ENCODE measurements at regions not wholly inside any gene's neighbourhood (a gene's known extent, or its start where the extent isn't known, plus 50 kb on each side); places are given as distances from the start of the nearest gene placed in this dataset.

GRCh38 chr9:81361296-81361695 is 328.1 kb downstream of the TLE1 start:
- no peak for TF ChIP-seq CTCF (IDR thresholded peaks at IDR 0.05; ENCODE audit: extremely low read depth, missing control alignments)
- no peak for DNase-seq (ENCODE audit: low spot score)

- no peak for DNase-seq (ENCODE audit: low spot score)
- TF ChIP-seq CTCF (IDR thresholded peaks at IDR 0.05; ENCODE audit: extremely low read depth, missing control alignments): no peak
Observed at GRCh38 chr9:81351166-81351565, 338.2 kb downstream of the TLE1 start.

- TF ChIP-seq CTCF (IDR thresholded peaks at IDR 0.05; ENCODE audit: extremely low read depth, missing control alignments): no peak
- DNase-seq (ENCODE audit: low spot score): no peak
Observed at GRCh38 chr9:81344366-81344765, 345.0 kb downstream of the TLE1 start.

GRCh38 chr9:81335879-81336421 is 353.4 kb downstream of the TLE1 start:
- no peak for DNase-seq (ENCODE audit: low spot score)
- TF ChIP-seq CTCF (IDR thresholded peaks at IDR 0.05; ENCODE audit: extremely low read depth, missing control alignments): no peak

- no peak for TF ChIP-seq CTCF (IDR thresholded peaks at IDR 0.05; ENCODE audit: extremely low read depth, missing control alignments)
- no peak for DNase-seq (ENCODE audit: low spot score)
Observed at GRCh38 chr9:81321551-81321950, 367.8 kb downstream of the TLE1 start.

GRCh38 chr9:81320909-81321482 is 368.4 kb downstream of the TLE1 start:
- no peak for TF ChIP-seq CTCF (IDR thresholded peaks at IDR 0.05; ENCODE audit: extremely low read depth, missing control alignments)
- no peak for DNase-seq (ENCODE audit: low spot score)

- TF ChIP-seq CTCF (IDR thresholded peaks at IDR 0.05; ENCODE audit: extremely low read depth, missing control alignments): no peak
- no peak for DNase-seq (ENCODE audit: low spot score)
Observed at GRCh38 chr9:81318571-81318970, 370.8 kb downstream of the TLE1 start.
